WTC11 (cell line): ENCODE measurements at regions not wholly inside any gene's neighbourhood (a gene's known extent, or its start where the extent isn't known, plus 50 kb on each side); places are given as distances from the start of the nearest gene placed in this dataset.

ENCODE experiments used
- ATAC-seq: fragments of 200-7000 bp; cut with Tn5 transposase; 2 replicates; pipeline ENCODE4 v1.10.0; 2021; ENCODE audit warnings: mild to moderate bottlenecking, moderate library complexity
- CTCF ChIA-PET: fragments of 300-600 bp; sonication (Branson Sonifier 250); formaldehyde crosslinking; loops from one replicate; lab custom pipeline; 2021; ENCODE audit warnings: antibody characterized with exemption; lab: Charles Lee
- POLR2A ChIA-PET: fragments of 350-600 bp; sonication (Branson Sonifier 250); formaldehyde crosslinking; loops from one replicate; lab custom pipeline; 2021; ENCODE audit warnings: antibody characterized with exemption; lab: Charles Lee
- DNase-seq: peaks from one replicate; pipeline ENCODE4 v3.0.0; 2021; ENCODE audit warnings: low spot score
- H3K27ac Mint-ChIP-seq: 2 replicates; pipeline ENCODE4 v1.8.0; 2021; ENCODE audit warnings: mixed read lengths
- H3K27me3 Mint-ChIP-seq: 2 replicates; pipeline ENCODE4 v1.8.0; 2021; ENCODE audit warnings: low read depth, mild to moderate bottlenecking, moderate library complexity, mixed read lengths
- H3K36me3 Mint-ChIP-seq: 2 replicates; pipeline ENCODE4 v1.8.0; 2021; ENCODE audit warnings: mixed read lengths
- H3K4me1 Mint-ChIP-seq: 2 replicates; pipeline ENCODE4 v1.8.0; 2022; ENCODE audit warnings: mixed read lengths
- H3K4me3 Mint-ChIP-seq: 2 replicates; pipeline ENCODE4 v1.8.0; 2021; ENCODE audit warnings: mild to moderate bottlenecking, moderate library complexity, mixed read lengths
- H3K9me3 Mint-ChIP-seq: 2 replicates; pipeline ENCODE4 v1.8.0; 2021; ENCODE audit warnings: mixed read lengths
- EMX1 ChIP-seq: fragments of 250-450 bp; sonication (Bioruptor Pico); IDR thresholded peaks from 2 replicates; pipeline ENCODE4 v1.8.0; 2021; ENCODE audit warnings: mild to moderate bottlenecking
- ESRRA ChIP-seq: sonication (generic); formaldehyde crosslinking; IDR thresholded peaks from 2 replicates; pipeline ENCODE4 v1.8.1; 2022; ENCODE audit warnings: mild to moderate bottlenecking, missing genetic modification reagents, borderline replicate concordance
- ETV6 ChIP-seq: sonication (generic); formaldehyde crosslinking; IDR thresholded peaks from 2 replicates; pipeline ENCODE4 v1.8.1; 2022; ENCODE audit warnings: mild to moderate bottlenecking, missing genetic modification reagents
- FOXJ3 ChIP-seq: sonication (generic); formaldehyde crosslinking; IDR thresholded peaks from 2 replicates; pipeline ENCODE4 v1.9.0; 2021; ENCODE audit warnings: missing genetic modification reagents, mild to moderate bottlenecking, borderline replicate concordance
- HMGA2 ChIP-seq: fragments of 250-450 bp; sonication (Bioruptor Pico); IDR thresholded peaks from 2 replicates; pipeline ENCODE4 v1.4.0; 2021; ENCODE audit warnings: mild to moderate bottlenecking, moderate library complexity
- SMAD4 ChIP-seq: sonication (generic); formaldehyde crosslinking; IDR thresholded peaks from 2 replicates; pipeline ENCODE4 v1.8.0; 2022; ENCODE audit warnings: mild to moderate bottlenecking, missing genetic modification reagents
- TP53 ChIP-seq: sonication (generic); formaldehyde crosslinking; IDR thresholded peaks from 2 replicates; pipeline ENCODE4 v1.8.1; 2023; ENCODE audit warnings: mild to moderate bottlenecking, missing genetic modification reagents
- ZNF317 ChIP-seq: sonication (generic); formaldehyde crosslinking; IDR thresholded peaks from 2 replicates; pipeline ENCODE4 v1.8.1; 2023; ENCODE audit warnings: low read depth, mild to moderate bottlenecking, moderate library complexity, missing genetic modification reagents, borderline replicate concordance
- TF ChIP-seq, protein P1 (sequence below): sonication (generic); formaldehyde crosslinking; IDR thresholded peaks from 2 replicates; pipeline ENCODE4 v1.8.0; 2022; ENCODE audit warnings: missing genetic modification reagents
- TF ChIP-seq, protein P2 (sequence below): sonication (generic); formaldehyde crosslinking; IDR thresholded peaks from 2 replicates; pipeline ENCODE4 v1.8.0; 2023; ENCODE audit warnings: missing genetic modification reagents
- TF ChIP-seq, protein P3 (sequence below): fragments of 250-450 bp; sonication (Bioruptor Pico); conservative IDR thresholded peaks from 2 replicates; pipeline ENCODE4 v1.9.0; 2021; ENCODE audit warnings: mild to moderate bottlenecking
- TF ChIP-seq, protein P4 (sequence below): sonication (generic); formaldehyde crosslinking; IDR thresholded peaks from 2 replicates; pipeline ENCODE4 v1.8.0; 2022; ENCODE audit warnings: mild to moderate bottlenecking, missing genetic modification reagents
- TF ChIP-seq, protein P5 (sequence below): fragments of 250-450 bp; sonication (Bioruptor Pico); IDR thresholded peaks from 2 replicates; pipeline ENCODE4 v1.8.0; 2021; ENCODE audit warnings: mild to moderate bottlenecking

DNA sequence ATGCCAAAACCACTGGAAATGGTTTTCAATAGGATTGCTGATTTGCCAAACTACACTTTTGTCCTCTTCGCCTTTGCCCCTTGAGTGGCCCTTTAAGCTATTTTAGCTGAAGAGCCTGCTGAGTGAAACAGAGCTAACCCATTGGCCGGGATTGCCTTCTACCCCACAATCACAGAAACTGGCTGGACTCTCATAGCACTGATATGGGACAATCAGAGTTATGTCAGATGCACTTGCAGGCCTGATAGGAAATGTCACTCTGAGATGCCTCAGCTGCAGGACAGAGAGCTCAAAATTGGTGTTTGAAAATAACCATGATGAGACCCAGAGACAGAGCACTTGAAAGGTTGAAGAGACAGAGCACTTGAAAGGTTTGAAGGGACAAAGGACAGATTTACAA lies 354.4 kb downstream of the BRINP2 start (continued):
- TF ChIP-seq, protein P1, sequence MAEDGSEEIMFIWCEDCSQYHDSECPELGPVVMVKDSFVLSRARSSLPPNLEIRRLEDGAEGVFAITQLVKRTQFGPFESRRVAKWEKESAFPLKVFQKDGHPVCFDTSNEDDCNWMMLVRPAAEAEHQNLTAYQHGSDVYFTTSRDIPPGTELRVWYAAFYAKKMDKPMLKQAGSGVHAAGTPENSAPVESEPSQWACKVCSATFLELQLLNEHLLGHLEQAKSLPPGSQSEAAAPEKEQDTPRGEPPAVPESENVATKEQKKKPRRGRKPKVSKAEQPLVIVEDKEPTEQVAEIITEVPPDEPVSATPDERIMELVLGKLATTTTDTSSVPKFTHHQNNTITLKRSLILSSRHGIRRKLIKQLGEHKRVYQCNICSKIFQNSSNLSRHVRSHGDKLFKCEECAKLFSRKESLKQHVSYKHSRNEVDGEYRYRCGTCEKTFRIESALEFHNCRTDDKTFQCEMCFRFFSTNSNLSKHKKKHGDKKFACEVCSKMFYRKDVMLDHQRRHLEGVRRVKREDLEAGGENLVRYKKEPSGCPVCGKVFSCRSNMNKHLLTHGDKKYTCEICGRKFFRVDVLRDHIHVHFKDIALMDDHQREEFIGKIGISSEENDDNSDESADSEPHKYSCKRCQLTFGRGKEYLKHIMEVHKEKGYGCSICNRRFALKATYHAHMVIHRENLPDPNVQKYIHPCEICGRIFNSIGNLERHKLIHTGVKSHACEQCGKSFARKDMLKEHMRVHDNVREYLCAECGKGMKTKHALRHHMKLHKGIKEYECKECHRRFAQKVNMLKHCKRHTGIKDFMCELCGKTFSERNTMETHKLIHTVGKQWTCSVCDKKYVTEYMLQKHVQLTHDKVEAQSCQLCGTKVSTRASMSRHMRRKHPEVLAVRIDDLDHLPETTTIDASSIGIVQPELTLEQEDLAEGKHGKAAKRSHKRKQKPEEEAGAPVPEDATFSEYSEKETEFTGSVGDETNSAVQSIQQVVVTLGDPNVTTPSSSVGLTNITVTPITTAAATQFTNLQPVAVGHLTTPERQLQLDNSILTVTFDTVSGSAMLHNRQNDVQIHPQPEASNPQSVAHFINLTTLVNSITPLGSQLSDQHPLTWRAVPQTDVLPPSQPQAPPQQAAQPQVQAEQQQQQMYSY: no peak
- no peak for TF ChIP-seq FOXJ3 (CRISPR knock-in tag)

DNA sequence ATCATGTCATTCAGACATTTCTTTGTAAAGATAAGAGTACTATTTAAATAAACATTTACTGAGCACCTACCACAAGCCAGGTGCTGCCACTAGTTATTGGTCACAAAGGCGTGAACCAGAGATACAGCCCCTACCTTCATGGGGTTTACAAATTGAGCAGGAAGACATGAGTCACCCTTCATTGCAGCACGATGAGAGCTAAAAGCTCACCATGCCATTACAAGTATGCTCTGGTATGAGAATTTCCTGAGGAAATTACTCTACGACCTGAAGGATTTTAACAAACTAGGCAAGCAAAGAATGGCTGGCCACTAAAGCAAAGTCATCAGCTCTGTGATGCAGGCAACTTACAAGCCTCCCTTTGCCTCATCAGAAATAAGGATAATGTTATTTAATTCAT lies 346.8 kb downstream of the BRINP2 start:
- H3K27ac Mint-ChIP-seq: no peak overlapping the region
- peaks cover 7% of the 10 kb centered on the region for H3K4me1 Mint-ChIP-seq
- ChIA-PET CTCF (no interaction called here), POLR2A (no interaction called here)
- no peak for ATAC-seq
- H3K9me3 Mint-ChIP-seq: no peaks in the 10 kb centered on the region
- no peaks in the 10 kb centered on the region for H3K27me3 Mint-ChIP-seq
- TF ChIP-seq, protein P2, sequence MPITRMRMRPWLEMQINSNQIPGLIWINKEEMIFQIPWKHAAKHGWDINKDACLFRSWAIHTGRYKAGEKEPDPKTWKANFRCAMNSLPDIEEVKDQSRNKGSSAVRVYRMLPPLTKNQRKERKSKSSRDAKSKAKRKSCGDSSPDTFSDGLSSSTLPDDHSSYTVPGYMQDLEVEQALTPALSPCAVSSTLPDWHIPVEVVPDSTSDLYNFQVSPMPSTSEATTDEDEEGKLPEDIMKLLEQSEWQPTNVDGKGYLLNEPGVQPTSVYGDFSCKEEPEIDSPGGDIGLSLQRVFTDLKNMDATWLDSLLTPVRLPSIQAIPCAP: no peak
- no peak for TF ChIP-seq ETV6 (CRISPR knock-in tag)
- TF ChIP-seq, protein P3, sequence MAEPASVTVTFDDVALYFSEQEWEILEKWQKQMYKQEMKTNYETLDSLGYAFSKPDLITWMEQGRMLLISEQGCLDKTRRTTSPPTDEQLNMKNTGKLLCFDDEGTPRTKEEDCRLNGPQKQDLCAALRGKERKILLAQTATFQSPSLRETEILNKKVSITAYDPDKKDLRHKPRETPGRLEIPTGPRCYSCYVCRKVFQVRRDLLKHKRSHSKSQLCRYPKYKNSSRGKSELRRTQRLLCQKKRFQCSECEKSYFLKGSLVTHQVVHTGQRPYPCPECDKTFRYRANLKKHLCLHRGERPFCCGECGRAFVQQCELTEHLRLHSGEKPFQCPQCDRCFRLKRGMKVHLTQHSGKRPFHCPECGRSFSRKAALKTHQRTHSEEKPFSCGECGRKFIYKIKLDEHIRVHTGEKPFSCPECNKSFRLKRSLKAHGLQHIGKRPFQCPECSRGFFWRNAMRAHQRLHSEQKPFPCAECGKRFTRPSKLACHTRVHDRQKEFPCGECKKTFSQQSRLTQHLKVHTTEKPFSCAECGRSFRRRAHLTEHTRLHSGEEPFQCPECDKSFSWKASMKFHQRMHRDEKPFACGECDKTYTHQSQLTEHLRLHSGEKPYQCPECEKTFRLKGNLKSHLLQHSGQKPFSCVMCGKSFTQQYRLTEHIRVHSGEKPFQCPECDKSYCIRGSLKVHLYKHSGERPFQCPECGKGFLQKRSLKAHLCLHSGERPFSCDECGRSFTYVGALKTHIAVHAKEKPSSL (CRISPR knock-in tag): no peak
- no peak for TF ChIP-seq EMX1 (CRISPR knock-in tag)
- TF ChIP-seq ESRRA: no peak
- no peak for TF ChIP-seq ZNF317 (CRISPR knock-in tag)
- no peak for TF ChIP-seq TP53 (CRISPR knock-in tag)
- TF ChIP-seq, protein P1: no peak
- TF ChIP-seq, protein P4, sequence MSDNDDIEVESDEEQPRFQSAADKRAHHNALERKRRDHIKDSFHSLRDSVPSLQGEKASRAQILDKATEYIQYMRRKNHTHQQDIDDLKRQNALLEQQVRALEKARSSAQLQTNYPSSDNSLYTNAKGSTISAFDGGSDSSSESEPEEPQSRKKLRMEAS (CRISPR knock-in tag): no peak
- no peak for TF ChIP-seq HMGA2 (CRISPR knock-in tag)
- TF ChIP-seq, protein P5, sequence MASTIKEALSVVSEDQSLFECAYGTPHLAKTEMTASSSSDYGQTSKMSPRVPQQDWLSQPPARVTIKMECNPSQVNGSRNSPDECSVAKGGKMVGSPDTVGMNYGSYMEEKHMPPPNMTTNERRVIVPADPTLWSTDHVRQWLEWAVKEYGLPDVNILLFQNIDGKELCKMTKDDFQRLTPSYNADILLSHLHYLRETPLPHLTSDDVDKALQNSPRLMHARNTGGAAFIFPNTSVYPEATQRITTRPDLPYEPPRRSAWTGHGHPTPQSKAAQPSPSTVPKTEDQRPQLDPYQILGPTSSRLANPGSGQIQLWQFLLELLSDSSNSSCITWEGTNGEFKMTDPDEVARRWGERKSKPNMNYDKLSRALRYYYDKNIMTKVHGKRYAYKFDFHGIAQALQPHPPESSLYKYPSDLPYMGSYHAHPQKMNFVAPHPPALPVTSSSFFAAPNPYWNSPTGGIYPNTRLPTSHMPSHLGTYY (CRISPR knock-in tag): no peak
- no peak for TF ChIP-seq SMAD4 (CRISPR knock-in tag)
- H3K4me3 Mint-ChIP-seq: no peak overlapping the region
- DNase-seq: no peak
- H3K36me3 Mint-ChIP-seq: no peaks in the 10 kb centered on the region
